ENCODE measurements at regions not wholly inside any gene's neighbourhood (a gene's known extent, or its start where the extent isn't known, plus 50 kb on each side); places are given as distances from the start of the nearest gene placed in this dataset.
"Not testable (repeated sequence)": the region's sequence is repeated elsewhere in the genome, so short reads cannot be mapped to it uniquely, and the experiment has no call there.

GRCh38 chr7:113279256-113279655 lies 160.9 kb upstream of the SMIM30 start:
- Histone ChIP-seq H2AFZ (ENCODE audit: low read depth, low read length) (no peak overlapping the region), H3K36me3 (ENCODE audit: insufficient read depth, low read length) (no peaks in the 10 kb centered on the region), H3K9me3 (ENCODE audit: low read length) (no peaks in the 10 kb centered on the region), H3K27me3 (ENCODE audit: insufficient read depth, low read length) (no peaks in the 10 kb centered on the region), H3K4me1 (ENCODE audit: insufficient read depth, low read length) (no peaks in the 10 kb centered on the region), H3K4me3 (ENCODE audit: low read length) (no peak overlapping the region)

- no peak overlapping the region for H3K4me3 ChIP-seq (ENCODE audit: low read length)
- H3K9me3 ChIP-seq (ENCODE audit: low read length): no peaks in the 10 kb centered on the region
- H3K27me3 ChIP-seq (ENCODE audit: insufficient read depth, low read length): no peaks in the 10 kb centered on the region
- no peaks in the 10 kb centered on the region for H3K4me1 ChIP-seq (ENCODE audit: insufficient read depth, low read length)
- H2AFZ ChIP-seq (ENCODE audit: low read depth, low read length): no peak overlapping the region
- no peaks in the 10 kb centered on the region for H3K36me3 ChIP-seq (ENCODE audit: insufficient read depth, low read length)
These were observed 152.4 kb upstream of the SMIM30 start for GRCh38 chr7:113270790-113271189.

- H3K4me3 ChIP-seq (ENCODE audit: low read length); H3K9me3 ChIP-seq (ENCODE audit: low read length); H3K36me3 ChIP-seq (ENCODE audit: insufficient read depth, low read length); H3K4me1 ChIP-seq (ENCODE audit: insufficient read depth, low read length); H3K27me3 ChIP-seq (ENCODE audit: insufficient read depth, low read length); H2AFZ ChIP-seq (ENCODE audit: low read depth, low read length): not testable (repeated sequence)
These were observed 151.2 kb upstream of the SMIM30 start for GRCh38 chr7:113269592-113269991.

DNA sequence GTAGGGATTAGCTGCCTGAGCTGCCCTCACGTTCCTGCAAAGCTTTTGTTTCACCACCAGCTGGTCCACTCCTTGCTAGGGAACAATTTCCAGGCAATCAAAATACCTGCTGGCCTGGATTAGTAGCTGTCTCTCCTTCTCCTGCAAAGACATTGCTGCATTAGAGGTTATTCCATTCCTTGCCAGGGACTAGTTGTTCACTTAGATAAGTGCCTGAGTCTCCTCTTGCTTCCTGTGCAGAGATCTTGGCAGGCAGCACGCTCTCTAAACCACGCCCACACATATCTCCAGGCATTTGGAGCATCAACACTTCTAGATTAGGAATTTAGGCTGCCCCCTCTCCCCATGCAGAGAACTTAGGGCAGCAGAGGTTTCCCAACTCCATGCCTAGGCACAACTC lies 150.4 kb upstream of the SMIM30 start:
- Histone ChIP-seq H3K4me1 (ENCODE audit: insufficient read depth, low read length) (no peaks in the 10 kb centered on the region), H3K36me3 (ENCODE audit: insufficient read depth, low read length) (no peaks in the 10 kb centered on the region)

DNA sequence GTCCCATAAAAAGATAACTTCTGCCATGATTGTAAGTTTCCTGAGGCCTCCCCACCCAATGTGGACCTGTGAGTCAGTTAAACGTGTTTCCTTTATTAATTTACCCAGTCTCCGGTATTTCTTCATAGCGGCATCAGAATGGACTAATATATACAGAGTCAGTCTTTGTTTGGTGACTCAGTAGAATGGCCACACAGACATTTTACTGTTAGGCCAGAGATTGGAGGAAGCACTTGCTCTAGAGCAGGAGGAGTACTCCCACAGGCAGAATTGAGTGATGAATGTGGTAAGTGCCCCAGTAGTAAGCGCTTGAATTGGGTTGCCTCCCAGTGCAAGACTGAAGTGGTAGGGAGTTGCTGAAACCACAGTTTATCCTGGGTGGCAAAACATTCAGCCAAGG lies 149.5 kb upstream of the SMIM30 start:
- H2AFZ ChIP-seq (ENCODE audit: low read depth, low read length): no peak overlapping the region
- no peak overlapping the region for H3K4me3 ChIP-seq (ENCODE audit: low read length)
- H3K9me3 ChIP-seq (ENCODE audit: low read length): no peaks in the 10 kb centered on the region
- H3K27me3 ChIP-seq (ENCODE audit: insufficient read depth, low read length): no peaks in the 10 kb centered on the region
- no peaks in the 10 kb centered on the region for H3K36me3 ChIP-seq (ENCODE audit: insufficient read depth, low read length)
- no peaks in the 10 kb centered on the region for H3K4me1 ChIP-seq (ENCODE audit: insufficient read depth, low read length)

More for the DNA sequence above, 150.4 kb upstream of the SMIM30 start:
- Histone ChIP-seq H3K9me3 (ENCODE audit: low read length) (no peaks in the 10 kb centered on the region), H3K27me3 (ENCODE audit: insufficient read depth, low read length) (no peaks in the 10 kb centered on the region), H2AFZ (ENCODE audit: low read depth, low read length) (no peak overlapping the region), H3K4me3 (ENCODE audit: low read length) (no peak overlapping the region)

DNA sequence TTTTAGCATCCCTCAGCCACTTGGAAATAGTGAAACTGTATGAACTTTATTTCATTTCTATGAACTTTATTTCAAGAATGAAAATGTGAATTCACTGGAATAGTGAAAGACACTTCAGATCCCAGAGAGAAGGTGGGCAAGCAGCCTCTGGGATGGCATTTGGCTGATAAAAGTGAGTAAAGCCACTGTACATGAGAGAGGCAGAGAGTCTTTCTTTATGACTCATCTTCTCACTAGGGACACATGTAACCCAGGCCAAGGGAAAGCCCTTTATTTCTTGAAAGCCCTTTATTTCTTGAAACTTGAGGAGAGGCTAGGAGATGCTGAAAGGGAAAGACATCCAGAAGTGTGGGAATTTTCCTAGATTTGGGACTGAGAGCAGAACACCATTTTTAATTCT lies 148.9 kb upstream of the SMIM30 start:
- no peak overlapping the region for H3K4me3 ChIP-seq (ENCODE audit: low read length)
- H3K9me3 ChIP-seq (ENCODE audit: low read length): no peaks in the 10 kb centered on the region
- H2AFZ ChIP-seq (ENCODE audit: low read depth, low read length): no peak overlapping the region
- H3K4me1 ChIP-seq (ENCODE audit: insufficient read depth, low read length): no peaks in the 10 kb centered on the region
- no peaks in the 10 kb centered on the region for H3K36me3 ChIP-seq (ENCODE audit: insufficient read depth, low read length)
- H3K27me3 ChIP-seq (ENCODE audit: insufficient read depth, low read length): no peaks in the 10 kb centered on the region

DNA sequence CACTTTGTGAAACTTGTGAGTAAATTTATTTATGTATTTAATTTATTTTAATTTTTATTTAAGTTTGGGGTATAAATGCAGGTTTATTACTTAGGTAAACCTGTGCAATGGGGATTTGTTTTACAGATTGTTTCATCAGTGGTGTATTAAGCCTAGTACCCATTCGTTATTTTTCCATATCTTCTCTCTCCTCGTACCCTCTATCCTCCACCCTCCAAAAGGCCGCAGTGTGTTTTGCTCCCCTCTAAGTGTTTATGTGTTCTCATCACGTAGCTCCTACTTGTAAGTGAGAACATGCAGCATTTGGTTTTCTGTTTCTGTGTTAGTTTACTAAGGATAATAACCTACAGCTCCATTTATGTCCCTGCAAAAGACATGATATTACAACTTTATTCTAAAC lies 145.4 kb upstream of the SMIM30 start:
- Histone ChIP-seq H2AFZ (ENCODE audit: low read depth, low read length) (no peak overlapping the region), H3K9me3 (ENCODE audit: low read length) (no peaks in the 10 kb centered on the region), H3K4me3 (ENCODE audit: low read length) (no peak overlapping the region), H3K27me3 (ENCODE audit: insufficient read depth, low read length) (no peaks in the 10 kb centered on the region), H3K36me3 (ENCODE audit: insufficient read depth, low read length) (no peaks in the 10 kb centered on the region), H3K4me1 (ENCODE audit: insufficient read depth, low read length) (no peaks in the 10 kb centered on the region)

DNA sequence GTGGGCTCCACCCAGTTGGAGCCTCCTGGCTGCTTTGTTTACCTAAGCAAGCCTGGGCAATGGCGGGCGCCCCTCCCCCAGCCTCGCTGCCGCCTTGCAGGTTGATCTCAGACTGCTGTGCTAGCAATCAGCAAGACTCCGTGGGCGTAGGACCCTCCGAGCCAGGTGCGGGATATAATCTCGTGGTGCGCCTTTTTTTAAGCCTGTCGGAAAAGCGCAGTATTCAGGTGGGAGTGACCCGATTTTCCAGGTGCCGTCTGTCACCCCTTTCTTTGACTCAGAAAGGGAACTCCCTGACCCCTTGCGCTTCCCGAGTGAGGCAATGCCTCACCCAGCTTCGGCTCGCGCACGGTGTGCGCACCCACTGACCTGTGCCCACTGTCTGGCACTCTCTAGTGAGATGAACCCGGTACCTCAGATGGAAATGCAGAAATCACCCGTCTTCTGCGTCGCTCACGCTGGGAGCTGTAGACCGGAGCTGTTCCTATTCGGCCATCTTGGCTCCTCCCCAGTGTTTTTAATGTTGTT lies 144.9 kb upstream of the SMIM30 start:
- H3K4me1 ChIP-seq (ENCODE audit: insufficient read depth, low read length); H3K9me3 ChIP-seq (ENCODE audit: low read length); H3K36me3 ChIP-seq (ENCODE audit: insufficient read depth, low read length); H2AFZ ChIP-seq (ENCODE audit: low read depth, low read length); H3K4me3 ChIP-seq (ENCODE audit: low read length); H3K27me3 ChIP-seq (ENCODE audit: insufficient read depth, low read length): not testable (repeated sequence)

DNA sequence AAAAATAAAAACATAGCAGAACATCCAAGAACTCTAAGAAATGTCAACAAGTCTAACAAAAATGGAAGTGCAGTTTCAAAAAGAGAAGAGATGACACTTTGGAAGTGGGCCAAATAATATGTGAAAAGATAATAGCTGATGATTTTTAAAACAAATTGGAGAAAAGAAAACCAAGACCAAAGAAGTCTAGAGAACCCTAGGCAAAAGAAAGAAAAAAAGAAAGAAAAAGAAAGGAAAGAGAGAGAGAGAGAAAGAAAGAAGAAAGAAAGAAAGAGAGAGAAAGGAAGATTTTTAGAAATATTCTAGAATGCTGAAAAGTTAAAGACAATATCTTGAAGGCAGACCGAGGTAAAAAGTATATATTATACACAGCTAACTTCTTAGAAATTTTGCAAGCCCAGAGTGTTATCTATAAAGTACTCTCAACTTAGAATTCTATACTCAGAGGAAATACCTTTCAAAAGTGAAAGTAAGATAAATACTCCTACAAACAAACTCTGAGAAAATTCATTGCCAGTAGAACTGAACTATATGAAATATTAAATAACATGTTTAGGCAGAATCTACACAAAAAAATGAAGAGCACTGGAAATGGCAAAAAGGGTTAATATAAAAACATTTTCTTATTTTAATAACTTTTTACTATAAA lies 138.7 kb upstream of the SMIM30 start:
- Histone ChIP-seq H3K9me3 (ENCODE audit: low read length) (no peaks in the 10 kb centered on the region), H2AFZ (ENCODE audit: low read depth, low read length) (no peak overlapping the region), H3K4me1 (ENCODE audit: insufficient read depth, low read length) (no peaks in the 10 kb centered on the region), H3K27me3 (ENCODE audit: insufficient read depth, low read length) (no peaks in the 10 kb centered on the region), H3K36me3 (ENCODE audit: insufficient read depth, low read length) (no peaks in the 10 kb centered on the region), H3K4me3 (ENCODE audit: low read length) (no peak overlapping the region)

GRCh38 chr7:113247198-113247597 lies 128.8 kb upstream of the SMIM30 start:
- Histone ChIP-seq H3K4me1 (ENCODE audit: insufficient read depth, low read length) (no peaks in the 10 kb centered on the region), H3K36me3 (ENCODE audit: insufficient read depth, low read length) (no peaks in the 10 kb centered on the region), H3K27me3 (ENCODE audit: insufficient read depth, low read length) (no peaks in the 10 kb centered on the region), H3K9me3 (ENCODE audit: low read length) (no peaks in the 10 kb centered on the region), H3K4me3 (ENCODE audit: low read length) (no peak overlapping the region), H2AFZ (ENCODE audit: low read depth, low read length) (no peak overlapping the region)

DNA sequence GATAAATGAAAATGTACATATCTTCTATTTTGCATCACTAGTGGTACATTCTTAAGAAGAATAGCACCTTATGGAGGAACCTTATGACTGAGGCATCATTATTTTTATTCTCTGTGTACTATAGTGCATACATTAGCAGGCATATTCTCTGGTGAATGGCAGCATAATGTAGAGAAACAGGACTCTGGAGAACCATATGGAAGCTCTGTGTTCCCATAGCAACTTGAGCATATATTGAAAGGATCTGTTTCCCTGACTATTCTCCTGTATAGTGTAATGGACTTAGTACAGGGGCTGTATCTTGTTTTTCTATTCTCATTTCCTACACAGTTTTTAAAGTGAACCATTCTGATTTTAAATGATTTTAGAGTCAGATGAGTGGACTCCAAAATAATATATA lies 128.4 kb upstream of the SMIM30 start:
- no peak overlapping the region for H3K4me3 ChIP-seq (ENCODE audit: low read length)

DNA sequence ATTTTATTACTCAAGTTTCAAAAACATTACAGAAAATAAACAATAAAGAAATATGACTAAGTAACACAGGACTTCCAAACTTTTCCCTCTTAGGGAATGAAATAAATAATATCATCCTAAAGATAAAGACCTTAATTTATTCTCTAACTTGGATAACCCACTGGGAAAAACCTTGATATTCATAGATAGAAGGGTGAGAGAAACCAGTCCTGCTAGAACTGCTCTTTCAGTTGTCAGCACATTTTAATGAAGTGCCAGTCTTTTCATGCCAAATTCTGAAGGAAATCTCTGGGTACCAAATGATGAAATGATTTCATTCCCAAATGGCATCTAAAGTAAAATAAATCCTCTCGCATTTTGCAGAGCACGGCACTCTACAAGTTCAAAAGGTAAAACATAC lies 114.5 kb upstream of the SMIM30 start:
- Histone ChIP-seq H3K36me3 (ENCODE audit: insufficient read depth, low read length) (no peaks in the 10 kb centered on the region), H2AFZ (ENCODE audit: low read depth, low read length) (no peak overlapping the region), H3K27me3 (ENCODE audit: insufficient read depth, low read length) (no peaks in the 10 kb centered on the region), H3K9me3 (ENCODE audit: low read length) (no peaks in the 10 kb centered on the region), H3K4me1 (ENCODE audit: insufficient read depth, low read length) (no peaks in the 10 kb centered on the region), H3K4me3 (ENCODE audit: low read length) (no peak overlapping the region)

More for the DNA sequence above, 128.4 kb upstream of the SMIM30 start:
- Histone ChIP-seq H3K9me3 (ENCODE audit: low read length) (no peaks in the 10 kb centered on the region), H3K4me1 (ENCODE audit: insufficient read depth, low read length) (no peaks in the 10 kb centered on the region), H3K36me3 (ENCODE audit: insufficient read depth, low read length) (no peaks in the 10 kb centered on the region), H3K27me3 (ENCODE audit: insufficient read depth, low read length) (no peaks in the 10 kb centered on the region), H2AFZ (ENCODE audit: low read depth, low read length) (no peak overlapping the region)

DNA sequence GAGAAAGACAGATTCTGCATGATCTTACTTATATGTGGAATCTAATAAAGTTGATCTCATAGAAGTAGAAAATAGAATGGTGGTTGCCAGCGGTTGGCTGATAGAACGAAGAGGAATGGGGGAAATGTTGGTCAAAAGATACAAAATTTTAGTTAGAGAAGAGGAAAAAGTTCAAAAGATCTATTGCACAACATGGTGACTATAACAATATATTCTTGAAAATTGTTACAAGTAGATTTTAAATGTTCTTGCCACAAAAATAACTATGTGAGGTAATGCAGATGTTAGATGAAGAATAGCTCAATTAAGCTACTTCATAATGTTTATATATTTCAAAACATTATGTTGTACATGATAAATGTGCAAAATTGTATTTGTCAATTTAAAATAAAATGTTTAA lies 112.3 kb upstream of the SMIM30 start:
- Histone ChIP-seq H3K27me3 (ENCODE audit: insufficient read depth, low read length) (no peaks in the 10 kb centered on the region), H3K4me1 (ENCODE audit: insufficient read depth, low read length) (no peaks in the 10 kb centered on the region), H3K4me3 (ENCODE audit: low read length) (no peak overlapping the region), H3K36me3 (ENCODE audit: insufficient read depth, low read length) (no peaks in the 10 kb centered on the region), H2AFZ (ENCODE audit: low read depth, low read length) (no peak overlapping the region), H3K9me3 (ENCODE audit: low read length) (no peaks in the 10 kb centered on the region)

GRCh38 chr7:113217314-113217713 lies 99.0 kb upstream of the SMIM30 start:
- Histone ChIP-seq H3K4me1 (ENCODE audit: insufficient read depth, low read length) (no peaks in the 10 kb centered on the region), H3K4me3 (ENCODE audit: low read length) (no peak overlapping the region), H3K27me3 (ENCODE audit: insufficient read depth, low read length) (no peaks in the 10 kb centered on the region), H3K36me3 (ENCODE audit: insufficient read depth, low read length) (no peaks in the 10 kb centered on the region), H3K9me3 (ENCODE audit: low read length) (no peaks in the 10 kb centered on the region), H2AFZ (ENCODE audit: low read depth, low read length) (no peak overlapping the region)
